Neural cell (in vitro differentiated cells): ENCODE measurements at regions not wholly inside any gene's neighbourhood (a gene's known extent, or its start where the extent isn't known, plus 50 kb on each side); places are given as distances from the start of the nearest gene placed in this dataset.

Experiments used
- H2AFZ ChIP-seq: fragments of 200-600, 300-800 bp; sonication (generic), shearing (Covaris generic); 2 replicates; pipeline ENCODE4 v1.6.0; 2014; ENCODE audit warnings: low read depth, mild to moderate bottlenecking, antibody characterized with exemption, low read length, moderate library complexity
- H3F3A ChIP-seq: fragments of 200-600 bp; shearing (Covaris generic); 2 replicates; pipeline ENCODE4 v1.6.1; 2016; ENCODE audit warnings: mild to moderate bottlenecking, moderate library complexity, mixed read lengths, antibody characterized with exemption, low read length; ENCODE audit not compliant: insufficient read depth, poor library complexity, severe bottlenecking
- H3K27ac ChIP-seq: fragments of 200-600, 300-800 bp; sonication (generic), shearing (Covaris generic); 2 replicates; pipeline ENCODE4 v1.5.1; 2014; ENCODE audit warnings: mild to moderate bottlenecking, low read length, moderate library complexity
- H3K27me3 ChIP-seq: fragments of 300-800, 200-600 bp; sonication (generic), shearing (Covaris generic); 2 replicates; pipeline ENCODE4 v1.6.0; 2014; ENCODE audit warnings: mild to moderate bottlenecking, low read depth, low read length, moderate library complexity; ENCODE audit not compliant: insufficient read depth
- H3K36me3 ChIP-seq: fragments of 300-800, 200-600 bp; sonication (generic), shearing (Covaris generic); 2 replicates; pipeline ENCODE4 v1.5.1; 2014; ENCODE audit warnings: mild to moderate bottlenecking, antibody characterized with exemption, low read length, moderate library complexity; ENCODE audit not compliant: insufficient read depth
- H3K4me2 ChIP-seq: fragments of 300-800, 200-600 bp; sonication (generic), shearing (Covaris generic); 2 replicates; pipeline ENCODE4 v1.6.0; 2014; ENCODE audit warnings: mild to moderate bottlenecking, low read length
- H3K4me3 ChIP-seq: fragments of 300-800, 200-600 bp; sonication (generic), shearing (Covaris generic); 2 replicates; pipeline ENCODE4 v1.5.1; 2014; ENCODE audit warnings: mild to moderate bottlenecking, low read length, moderate library complexity
- H3K79me2 ChIP-seq: fragments of 200-600 bp; shearing (Covaris generic); replicated peaks from 2 replicates; pipeline ENCODE4 v1.6.0; 2014; ENCODE audit warnings: mild to moderate bottlenecking, low read length, moderate library complexity; ENCODE audit not compliant: insufficient read depth
- H3K9ac ChIP-seq: fragments of 300-800, 200-600 bp; sonication (generic), shearing (Covaris generic); 2 replicates; pipeline ENCODE4 v1.6.1; 2016; ENCODE audit warnings: mild to moderate bottlenecking, low read length, mixed read lengths
- H3K9me2 ChIP-seq: fragments of 200-600 bp; shearing (Covaris generic); 2 replicates; pipeline ENCODE4 v1.6.1; 2016; ENCODE audit warnings: mild to moderate bottlenecking, low read length, mixed read lengths; ENCODE audit not compliant: insufficient read depth
- H3K9me3 ChIP-seq: fragments of 200-600, 300-800 bp; sonication (generic), shearing (Covaris generic); 2 replicates; pipeline ENCODE4 v1.6.1; 2016; ENCODE audit warnings: mild to moderate bottlenecking, mixed run types, low read length, moderate library complexity, mixed read lengths
- H4K20me1 ChIP-seq: fragments of 200-600 bp; shearing (Covaris generic); 2 replicates; pipeline ENCODE4 v1.6.1; 2016; ENCODE audit warnings: mild to moderate bottlenecking, mixed run types; ENCODE audit not compliant: insufficient read depth
- CTCF ChIP-seq: fragments of 450-650 bp; IDR thresholded peaks from 2 replicates; pipeline ENCODE4 v1.5.1; 2014; ENCODE audit warnings: antibody characterized with exemption, mild to moderate bottlenecking, moderate library complexity; ENCODE audit not compliant: poor library complexity, severe bottlenecking
- EP300 ChIP-seq: fragments of 450-650 bp; conservative IDR thresholded peaks from 2 replicates; pipeline ENCODE4 v1.6.1; 2014; ENCODE audit warnings: antibody characterized with exemption, mild to moderate bottlenecking, moderate library complexity; ENCODE audit not compliant: poor library complexity, severe bottlenecking
- EZH2 ChIP-seq: fragments of 200-600, 300-800 bp; shearing (Covaris generic), sonication (generic); IDR thresholded peaks from 2 replicates; pipeline ENCODE4 v1.6.1; 2014; ENCODE audit warnings: antibody characterized with exemption, low read length, borderline replicate concordance, mild to moderate bottlenecking; ENCODE audit not compliant: insufficient read depth, poor library complexity, severe bottlenecking
- MXI1 ChIP-seq: fragments of 450-650 bp; conservative IDR thresholded peaks from 2 replicates; pipeline ENCODE4 v1.6.1; 2014; ENCODE audit warnings: antibody characterized with exemption, mild to moderate bottlenecking; ENCODE audit not compliant: poor library complexity, severe bottlenecking
- POLR2AphosphoS5 ChIP-seq: IDR thresholded peaks from 2 replicates; pipeline ENCODE4 v1.6.1; 2012
- RAD21 ChIP-seq: fragments of 450-650 bp; conservative IDR thresholded peaks from 2 replicates; pipeline ENCODE4 v1.6.1; 2014; ENCODE audit warnings: antibody characterized with exemption, mild to moderate bottlenecking, moderate library complexity
- SMC3 ChIP-seq: fragments of 450-650 bp; conservative IDR thresholded peaks from 2 replicates; pipeline ENCODE4 v1.6.1; 2014; ENCODE audit warnings: antibody characterized with exemption, mild to moderate bottlenecking, moderate library complexity; ENCODE audit not compliant: poor library complexity
- TAF1 ChIP-seq: IDR thresholded peaks from 2 replicates; pipeline ENCODE4 v1.6.1; 2012; ENCODE audit warnings: low read depth
- TF ChIP-seq, protein P1 (sequence below): IDR thresholded peaks from 2 replicates; pipeline ENCODE4 v1.6.1; 2012; ENCODE audit warnings: borderline replicate concordance

DNA sequence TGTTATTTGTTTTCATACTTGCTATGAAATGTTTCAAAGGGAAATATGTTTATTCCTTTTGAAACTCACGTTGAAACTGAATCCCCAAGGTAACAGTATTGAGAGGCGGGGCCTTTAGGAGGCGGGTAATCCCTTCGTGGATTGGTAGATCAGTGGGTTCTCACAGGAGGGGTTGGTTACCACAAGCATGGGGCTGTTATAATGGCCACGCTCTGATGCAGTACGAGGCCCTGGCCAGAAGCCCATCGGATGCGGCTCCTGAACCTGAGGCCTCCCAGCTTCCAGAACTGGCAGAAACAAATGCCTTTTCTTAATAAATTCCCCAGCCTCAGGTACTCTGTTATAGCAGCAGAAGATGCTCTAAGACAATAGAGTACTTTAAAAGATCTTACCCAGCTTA is 135.7 kb downstream of the ASB1 start:
- H3K27ac ChIP-seq, result no peak overlapping the region
- no peaks in the 10 kb centered on the region for H3K9me2 ChIP-seq
- H3K27me3 ChIP-seq, result no peaks in the 10 kb centered on the region
- H4K20me1 ChIP-seq, result no peaks in the 10 kb centered on the region
- TF ChIP-seq POLR2AphosphoS5 (no peak), RAD21 (no peak), EP300 (no peak), CTCF (no peak)
- TF ChIP-seq, protein P1, sequence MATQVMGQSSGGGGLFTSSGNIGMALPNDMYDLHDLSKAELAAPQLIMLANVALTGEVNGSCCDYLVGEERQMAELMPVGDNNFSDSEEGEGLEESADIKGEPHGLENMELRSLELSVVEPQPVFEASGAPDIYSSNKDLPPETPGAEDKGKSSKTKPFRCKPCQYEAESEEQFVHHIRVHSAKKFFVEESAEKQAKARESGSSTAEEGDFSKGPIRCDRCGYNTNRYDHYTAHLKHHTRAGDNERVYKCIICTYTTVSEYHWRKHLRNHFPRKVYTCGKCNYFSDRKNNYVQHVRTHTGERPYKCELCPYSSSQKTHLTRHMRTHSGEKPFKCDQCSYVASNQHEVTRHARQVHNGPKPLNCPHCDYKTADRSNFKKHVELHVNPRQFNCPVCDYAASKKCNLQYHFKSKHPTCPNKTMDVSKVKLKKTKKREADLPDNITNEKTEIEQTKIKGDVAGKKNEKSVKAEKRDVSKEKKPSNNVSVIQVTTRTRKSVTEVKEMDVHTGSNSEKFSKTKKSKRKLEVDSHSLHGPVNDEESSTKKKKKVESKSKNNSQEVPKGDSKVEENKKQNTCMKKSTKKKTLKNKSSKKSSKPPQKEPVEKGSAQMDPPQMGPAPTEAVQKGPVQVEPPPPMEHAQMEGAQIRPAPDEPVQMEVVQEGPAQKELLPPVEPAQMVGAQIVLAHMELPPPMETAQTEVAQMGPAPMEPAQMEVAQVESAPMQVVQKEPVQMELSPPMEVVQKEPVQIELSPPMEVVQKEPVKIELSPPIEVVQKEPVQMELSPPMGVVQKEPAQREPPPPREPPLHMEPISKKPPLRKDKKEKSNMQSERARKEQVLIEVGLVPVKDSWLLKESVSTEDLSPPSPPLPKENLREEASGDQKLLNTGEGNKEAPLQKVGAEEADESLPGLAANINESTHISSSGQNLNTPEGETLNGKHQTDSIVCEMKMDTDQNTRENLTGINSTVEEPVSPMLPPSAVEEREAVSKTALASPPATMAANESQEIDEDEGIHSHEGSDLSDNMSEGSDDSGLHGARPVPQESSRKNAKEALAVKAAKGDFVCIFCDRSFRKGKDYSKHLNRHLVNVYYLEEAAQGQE, result no peak
- H3K79me2 ChIP-seq, result no peaks in the 10 kb centered on the region
- H3K36me3 ChIP-seq, result no peaks in the 10 kb centered on the region
- no peak overlapping the region for H3K9ac ChIP-seq
- no peak overlapping the region for H3K4me3 ChIP-seq
- no peaks in the 10 kb centered on the region for H3K9me3 ChIP-seq
- H3F3A ChIP-seq, result no peaks in the 10 kb centered on the region
- H3K4me2 ChIP-seq, result no peak overlapping the region
- no peak overlapping the region for H2AFZ ChIP-seq

GRCh38 chr2:238563551-238563950 is 136.8 kb downstream of the ASB1 start:
- H3K9ac ChIP-seq, result no peak overlapping the region
- H4K20me1 ChIP-seq, result no peaks in the 10 kb centered on the region
- H3K9me3 ChIP-seq, result no peaks in the 10 kb centered on the region
- no peaks in the 10 kb centered on the region for H3K27me3 ChIP-seq
- no peak overlapping the region for H2AFZ ChIP-seq
- H3K9me2 ChIP-seq, result no peaks in the 10 kb centered on the region
- H3K36me3 ChIP-seq, result no peaks in the 10 kb centered on the region
- no peak overlapping the region for H3K27ac ChIP-seq
- H3K79me2 ChIP-seq, result no peaks in the 10 kb centered on the region
- H3K4me2 ChIP-seq, result no peak overlapping the region
- H3K4me3 ChIP-seq, result no peak overlapping the region
- TF ChIP-seq, protein P1, result no peak
- no peak for TF ChIP-seq TAF1
- no peak for TF ChIP-seq SMC3
- no peak for TF ChIP-seq POLR2AphosphoS5
- TF ChIP-seq MXI1, result no peak
- TF ChIP-seq RAD21, result no peak
- no peak for TF ChIP-seq EP300
- no peak for TF ChIP-seq EZH2
- no peak for TF ChIP-seq CTCF
- H3F3A ChIP-seq, result no peaks in the 10 kb centered on the region
